ENCODE measurements at regions not wholly inside any gene's neighbourhood (a gene's known extent, or its start where the extent isn't known, plus 50 kb on each side); places are given as distances from the start of the nearest gene placed in this dataset.
A peak's percentile ranks its signal among the peaks of the same experiment; 100 is the strongest.

DNA sequence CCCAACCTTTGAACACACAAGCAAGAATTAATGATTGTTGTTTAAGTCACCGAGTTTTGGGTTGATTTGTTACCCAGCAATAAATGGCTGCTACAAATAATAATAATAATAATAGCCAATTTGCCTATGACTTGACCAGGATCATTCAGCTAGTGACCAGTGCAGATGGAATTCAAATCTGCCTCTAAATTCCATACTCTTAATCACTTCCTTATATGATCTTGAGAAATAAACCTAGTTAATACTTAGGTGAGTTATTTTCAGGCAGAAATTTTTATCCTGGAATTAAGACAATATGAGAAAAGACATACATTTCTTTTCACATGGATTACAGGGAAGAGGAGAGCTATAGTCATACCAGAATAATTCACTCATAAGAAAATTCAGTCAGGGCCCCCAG is 116.0 kb upstream of the GALNT15 start:
- H3K4me3 ChIP-seq: no peak overlapping the region
- DNase-seq (ENCODE audit: low spot score) (no peak), ATAC-seq (ENCODE audit: insufficient number of reproducible peaks, low FRiP score, low read depth) (no peak)
- no peaks in the 10 kb centered on the region for H3K36me3 ChIP-seq
- peak overlapping the region; percentile 75 to 81 for H3K27ac ChIP-seq
- TF ChIP-seq, protein P1, sequence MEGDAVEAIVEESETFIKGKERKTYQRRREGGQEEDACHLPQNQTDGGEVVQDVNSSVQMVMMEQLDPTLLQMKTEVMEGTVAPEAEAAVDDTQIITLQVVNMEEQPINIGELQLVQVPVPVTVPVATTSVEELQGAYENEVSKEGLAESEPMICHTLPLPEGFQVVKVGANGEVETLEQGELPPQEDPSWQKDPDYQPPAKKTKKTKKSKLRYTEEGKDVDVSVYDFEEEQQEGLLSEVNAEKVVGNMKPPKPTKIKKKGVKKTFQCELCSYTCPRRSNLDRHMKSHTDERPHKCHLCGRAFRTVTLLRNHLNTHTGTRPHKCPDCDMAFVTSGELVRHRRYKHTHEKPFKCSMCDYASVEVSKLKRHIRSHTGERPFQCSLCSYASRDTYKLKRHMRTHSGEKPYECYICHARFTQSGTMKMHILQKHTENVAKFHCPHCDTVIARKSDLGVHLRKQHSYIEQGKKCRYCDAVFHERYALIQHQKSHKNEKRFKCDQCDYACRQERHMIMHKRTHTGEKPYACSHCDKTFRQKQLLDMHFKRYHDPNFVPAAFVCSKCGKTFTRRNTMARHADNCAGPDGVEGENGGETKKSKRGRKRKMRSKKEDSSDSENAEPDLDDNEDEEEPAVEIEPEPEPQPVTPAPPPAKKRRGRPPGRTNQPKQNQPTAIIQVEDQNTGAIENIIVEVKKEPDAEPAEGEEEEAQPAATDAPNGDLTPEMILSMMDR (IDR thresholded peaks at IDR 0.05): no peak
- no peaks in the 10 kb centered on the region for H3K9me3 ChIP-seq
- H3K27me3 ChIP-seq (replicated peaks; ENCODE audit: insufficient read depth): no peaks in the 10 kb centered on the region
- peaks cover 28 to 76% of the 10 kb centered on the region in 2 donors for H3K4me1 ChIP-seq (ENCODE audit: control insufficient read depth in 1 of 2, low read depth in 2 of 2)

DNA sequence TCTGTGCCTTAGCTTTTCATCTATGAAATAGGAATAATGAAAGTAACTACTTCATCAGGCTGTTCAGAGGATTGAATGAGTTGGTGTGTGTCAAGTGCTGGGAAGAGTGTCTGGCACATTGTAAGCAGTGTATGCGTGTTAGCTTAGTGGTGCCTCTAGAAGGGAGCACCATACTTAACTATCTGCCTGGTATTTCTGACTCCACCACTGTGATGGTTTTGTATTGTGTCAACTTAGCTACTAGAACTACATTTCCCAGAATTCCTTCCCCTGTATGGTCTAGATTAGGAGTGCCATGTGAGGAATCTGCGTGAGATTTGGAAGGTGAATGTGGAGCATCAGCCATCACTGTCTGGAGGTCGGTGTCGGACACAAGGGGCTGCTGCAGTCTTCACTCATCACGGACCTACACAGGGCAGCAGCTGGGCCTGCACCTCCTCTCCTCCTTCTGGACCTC is 115.4 kb upstream of the GALNT15 start:
- TF ChIP-seq, protein P1 (IDR thresholded peaks at IDR 0.05): no peak
- ATAC-seq (ENCODE audit: insufficient number of reproducible peaks, low FRiP score, low read depth): no peak

DNA sequence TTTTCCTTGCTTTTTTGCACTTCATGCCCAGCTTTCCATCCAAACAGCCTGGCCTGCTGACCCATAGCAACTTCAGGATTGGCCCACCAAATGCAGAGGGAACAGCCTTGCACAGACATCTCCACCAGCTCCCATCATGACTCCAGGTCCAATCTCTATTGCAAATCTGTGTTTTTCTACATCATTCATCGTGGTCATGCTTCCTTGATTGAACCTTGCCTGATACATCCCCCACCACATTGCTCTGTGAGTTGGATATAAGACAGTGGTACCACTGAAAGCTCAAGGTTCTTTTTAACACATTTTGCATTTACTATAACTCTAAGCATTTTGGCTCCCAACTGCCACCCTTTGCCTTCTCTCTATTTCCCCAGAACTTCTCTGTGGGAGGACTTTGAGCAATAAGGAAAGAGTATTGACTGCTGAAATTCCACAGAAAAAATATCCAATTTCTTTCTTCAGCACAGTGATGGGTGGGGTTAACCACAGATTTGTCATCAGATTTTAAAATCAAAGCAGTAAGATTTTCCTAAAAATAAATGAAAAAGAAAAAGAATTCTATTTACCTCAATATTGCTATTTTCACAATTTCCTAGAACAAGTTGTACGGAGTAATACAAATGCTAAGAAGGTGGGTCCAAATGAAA is 114.6 kb upstream of the GALNT15 start:
- Histone ChIP-seq H3K4me1 (ENCODE audit: control insufficient read depth in 1 of 2, low read depth in 2 of 2) (peaks cover 22 to 67% of the 10 kb centered on the region in 2 donors), H3K27ac (peak overlapping the region; percentile 75 to 81), H3K36me3 (no peaks in the 10 kb centered on the region), H3K4me3 (no peak overlapping the region), H3K27me3 (replicated peaks; ENCODE audit: insufficient read depth) (no peaks in the 10 kb centered on the region), H3K9me3 (no peaks in the 10 kb centered on the region)
- ATAC-seq (ENCODE audit: insufficient number of reproducible peaks, low FRiP score, low read depth): peak; percentile 17
- DNase-seq (ENCODE audit: low spot score): no peak
- TF ChIP-seq, protein P1 (IDR thresholded peaks at IDR 0.05): no peak

More for the DNA sequence above, 115.4 kb upstream of the GALNT15 start:
- Histone ChIP-seq H3K27ac (peak overlapping the region; percentile 75 to 81), H3K27me3 (replicated peaks; ENCODE audit: insufficient read depth) (no peaks in the 10 kb centered on the region), H3K4me3 (no peak overlapping the region), H3K4me1 (ENCODE audit: control insufficient read depth in 1 of 2, low read depth in 2 of 2) (peaks cover 28 to 70% of the 10 kb centered on the region in 2 donors), H3K9me3 (no peaks in the 10 kb centered on the region), H3K36me3 (no peaks in the 10 kb centered on the region)
- DNase-seq (ENCODE audit: low spot score): no peak

DNA sequence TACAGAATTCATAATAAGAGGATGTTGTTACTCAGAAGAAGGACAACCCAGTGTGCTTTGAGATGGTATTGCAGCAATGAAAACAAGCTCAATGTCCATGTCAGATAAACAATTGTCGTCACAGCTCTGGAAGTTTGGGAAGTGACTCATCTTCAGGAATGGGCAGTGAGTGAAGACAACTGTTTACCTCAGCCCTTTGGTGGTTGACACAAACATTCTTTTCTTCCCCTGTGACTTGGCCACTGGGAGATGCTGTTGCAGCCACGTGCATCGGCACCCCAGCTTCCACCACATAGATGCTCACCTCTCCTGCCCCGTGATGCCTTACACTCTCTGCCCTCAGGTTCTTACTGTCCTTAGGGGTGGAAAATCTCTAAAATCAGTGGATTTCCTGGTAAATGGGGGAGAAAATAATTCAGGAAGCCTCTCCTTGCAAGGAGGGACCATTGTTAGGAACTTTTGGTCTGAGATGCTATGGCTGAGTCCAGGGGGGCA is 114.1 kb upstream of the GALNT15 start:
- TF ChIP-seq, protein P1 (IDR thresholded peaks at IDR 0.05): no peak
- H3K4me1 ChIP-seq (ENCODE audit: control insufficient read depth in 1 of 2, low read depth in 2 of 2): peaks cover 24 to 68% of the 10 kb centered on the region in 2 donors
- H3K9me3 ChIP-seq: no peaks in the 10 kb centered on the region
- H3K27me3 ChIP-seq (replicated peaks; ENCODE audit: insufficient read depth): no peaks in the 10 kb centered on the region
- DNase-seq (ENCODE audit: low spot score) (peak; percentile 39), ATAC-seq (ENCODE audit: insufficient number of reproducible peaks, low FRiP score, low read depth) (peak; percentile 83)
- peak overlapping the region; percentile 75 to 81 for H3K27ac ChIP-seq
- H3K36me3 ChIP-seq: no peaks in the 10 kb centered on the region
- H3K4me3 ChIP-seq: no peak overlapping the region

DNA sequence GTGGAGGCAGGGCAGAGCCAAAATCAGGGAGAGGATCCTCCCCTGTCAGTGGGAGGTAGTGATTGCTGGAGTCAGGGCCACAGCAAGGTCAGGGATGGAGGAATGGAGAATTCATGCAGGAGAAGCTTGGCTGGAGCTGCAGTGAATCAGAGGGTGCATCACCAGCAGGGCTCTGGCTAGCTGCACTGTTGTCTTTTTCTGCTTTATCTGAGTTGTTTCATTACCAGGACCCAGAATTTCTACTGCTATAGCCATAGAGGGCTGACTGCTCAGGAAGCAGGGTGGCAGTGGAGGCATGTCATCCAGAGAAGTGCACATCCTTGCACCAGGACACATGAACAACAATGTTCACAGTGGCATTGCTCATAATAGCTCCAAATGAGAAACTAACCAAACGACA is 113.5 kb upstream of the GALNT15 start:
- H3K36me3 ChIP-seq: no peaks in the 10 kb centered on the region
- no peaks in the 10 kb centered on the region for H3K27me3 ChIP-seq (replicated peaks; ENCODE audit: insufficient read depth)
- peak overlapping the region; percentile 75 to 81 for H3K27ac ChIP-seq
- H3K9me3 ChIP-seq: no peaks in the 10 kb centered on the region
- peaks cover 24 to 69% of the 10 kb centered on the region in 2 donors for H3K4me1 ChIP-seq (ENCODE audit: control insufficient read depth in 1 of 2, low read depth in 2 of 2)
- no peak overlapping the region for H3K4me3 ChIP-seq
- TF ChIP-seq, protein P1 (IDR thresholded peaks at IDR 0.05): no peak
- DNase-seq (ENCODE audit: low spot score) (no peak), ATAC-seq (ENCODE audit: insufficient number of reproducible peaks, low FRiP score, low read depth) (no peak)
